ENCODE measurements at regions not wholly inside any gene's neighbourhood (a gene's known extent, or its start where the extent isn't known, plus 50 kb on each side); places are given as distances from the start of the nearest gene placed in this dataset.
"Not testable (repeated sequence)": the region's sequence is repeated elsewhere in the genome, so short reads cannot be mapped to it uniquely, and the experiment has no call there.

DNA sequence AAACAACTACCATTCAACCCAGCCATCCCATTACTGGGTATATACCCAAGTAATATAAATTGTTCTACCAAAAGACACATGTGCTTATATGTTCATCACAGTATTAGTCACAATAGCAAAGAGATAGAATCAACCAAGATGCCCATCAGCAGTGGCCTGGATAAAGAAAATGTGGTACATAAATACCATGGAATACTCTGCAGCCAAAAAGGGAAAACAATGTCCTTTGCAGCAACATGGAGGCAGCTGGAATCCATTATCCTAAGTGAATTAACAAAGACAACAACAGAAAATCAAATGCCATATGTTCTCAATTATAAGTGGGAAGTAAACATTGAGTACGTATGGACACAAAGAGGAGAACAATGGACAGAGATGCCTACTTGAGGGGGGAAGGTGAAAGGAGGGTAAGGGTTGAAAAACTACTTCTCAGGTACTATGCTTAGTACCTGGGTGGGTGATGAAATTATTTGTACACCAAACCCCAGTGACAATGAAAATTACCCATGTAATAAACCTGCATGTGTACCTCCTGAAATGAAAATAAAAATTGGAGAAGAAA lies 632.1 kb upstream of the AADAT start:
- no peak for DNase-seq (ENCODE audit: low read depth in 2 of 2)

DNA sequence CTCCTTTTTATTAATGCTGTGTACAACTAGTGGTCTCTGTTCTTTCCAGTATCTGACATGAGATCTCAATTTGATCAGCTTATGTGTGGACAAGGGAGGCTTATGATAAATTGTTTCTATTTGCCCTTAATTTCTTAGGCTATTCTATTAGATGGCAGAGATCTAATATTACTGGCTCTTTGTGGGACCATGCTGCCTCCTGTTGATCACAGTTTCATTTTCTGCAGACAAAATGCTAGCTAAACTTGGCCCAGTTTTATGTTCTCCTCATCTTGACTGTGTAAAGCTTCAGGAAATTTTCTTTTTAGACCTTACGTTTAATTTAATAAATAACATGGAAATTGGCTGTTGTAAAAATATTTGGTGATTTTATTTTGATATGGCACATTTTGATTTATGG lies 627.1 kb upstream of the AADAT start:
- DNase-seq (ENCODE audit: low read depth in 2 of 2), result no peak

DNA sequence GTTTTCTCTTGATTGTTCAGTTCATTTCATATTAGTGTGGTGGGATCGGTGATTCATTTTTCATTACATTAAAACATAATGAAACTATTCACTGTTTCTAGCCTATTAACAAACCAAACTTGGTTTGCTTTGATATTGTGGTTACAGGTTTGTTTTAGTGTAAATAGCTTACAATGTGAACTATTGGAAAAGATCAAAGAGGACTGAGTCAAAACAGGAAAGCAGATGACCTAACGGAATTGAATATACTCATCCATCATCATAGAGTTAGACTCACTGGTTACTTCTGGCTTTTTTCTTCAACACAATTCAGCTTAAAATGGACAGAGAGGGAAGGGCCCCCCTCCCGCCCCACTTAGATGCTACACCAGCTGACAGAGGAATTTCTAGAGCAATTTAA lies 616.2 kb upstream of the AADAT start:
- no peak for DNase-seq (ENCODE audit: low read depth in 2 of 2)

DNA sequence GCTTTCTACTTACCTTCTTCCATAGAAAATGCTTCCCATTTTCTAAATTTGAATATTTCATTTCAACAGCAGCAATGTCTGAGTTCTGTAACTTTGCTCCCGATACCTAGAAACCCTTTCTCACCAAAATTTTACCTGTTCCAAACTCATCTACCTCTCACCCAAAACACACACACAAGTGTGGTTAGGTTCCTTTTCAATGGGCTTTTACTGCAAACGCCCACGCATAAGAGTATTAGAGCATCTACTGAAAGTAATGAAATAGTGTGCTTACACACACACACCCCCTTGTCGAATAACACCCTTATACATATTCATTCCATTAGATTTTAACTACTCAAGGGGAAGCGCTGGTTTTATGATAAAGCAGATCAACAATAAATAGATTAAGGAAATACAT lies 610.3 kb upstream of the AADAT start:
- DNase-seq (ENCODE audit: low read depth in 2 of 2), result no peak

DNA sequence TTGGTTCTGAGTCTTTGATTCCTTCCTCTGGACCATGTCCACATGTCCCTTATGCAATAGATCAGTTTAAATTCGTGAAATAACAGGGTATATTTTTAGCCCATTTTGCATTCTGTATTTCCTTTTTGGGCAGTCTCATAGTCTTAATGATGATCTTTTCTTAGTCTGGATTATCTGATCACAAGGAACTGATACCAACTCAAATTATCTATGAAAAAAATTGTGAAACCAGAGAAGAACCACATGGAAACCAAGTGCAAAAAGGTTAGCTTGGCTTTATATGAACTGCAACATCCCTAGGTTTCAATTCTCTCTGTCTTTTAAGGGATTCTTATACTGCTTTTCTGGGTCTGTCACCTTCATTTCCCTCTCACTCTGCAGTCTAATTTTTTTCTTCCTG lies 608.6 kb upstream of the AADAT start:
- no peak for DNase-seq (ENCODE audit: low read depth in 2 of 2)

DNA sequence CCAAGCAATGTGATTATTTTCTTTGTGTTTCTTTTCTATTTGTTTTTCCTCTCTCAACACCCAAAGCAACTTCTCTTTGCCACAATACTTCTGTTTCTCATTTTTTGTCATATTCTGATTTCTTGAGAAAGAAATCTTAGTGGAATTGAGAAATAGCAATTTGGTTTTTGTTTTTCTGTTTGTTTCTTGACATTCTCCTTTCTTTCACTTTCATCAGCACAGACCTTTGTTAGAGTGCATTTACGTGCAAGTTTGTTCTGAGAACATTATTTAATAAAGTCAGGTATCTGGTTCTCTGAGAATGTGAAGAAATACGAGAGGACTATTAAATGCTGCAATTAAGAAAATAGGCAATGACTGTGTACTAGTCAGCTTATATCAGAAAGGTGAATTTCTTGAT lies 608.1 kb upstream of the AADAT start:
- DNase-seq (ENCODE audit: low read depth in 2 of 2), result no peak

DNA sequence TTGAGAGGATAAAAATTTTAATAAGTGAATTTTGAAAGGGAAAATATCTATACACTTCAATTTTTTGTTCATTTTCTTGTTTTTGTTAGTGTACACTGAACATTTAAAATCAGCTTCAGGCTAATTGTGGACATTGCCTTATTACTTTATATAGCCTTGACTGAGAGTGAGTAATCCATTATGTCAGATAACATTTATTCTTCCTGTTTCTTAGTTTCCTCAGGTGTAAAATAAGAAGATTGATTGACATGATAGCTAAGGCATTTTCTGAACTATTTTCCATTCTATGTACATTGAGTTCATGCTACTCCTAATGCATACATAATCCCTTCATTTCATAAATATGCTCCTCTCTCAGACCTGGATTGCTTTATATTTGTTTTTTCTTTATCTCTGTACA lies 607.3 kb upstream of the AADAT start:
- DNase-seq (ENCODE audit: low read depth in 2 of 2), result no peak

DNA sequence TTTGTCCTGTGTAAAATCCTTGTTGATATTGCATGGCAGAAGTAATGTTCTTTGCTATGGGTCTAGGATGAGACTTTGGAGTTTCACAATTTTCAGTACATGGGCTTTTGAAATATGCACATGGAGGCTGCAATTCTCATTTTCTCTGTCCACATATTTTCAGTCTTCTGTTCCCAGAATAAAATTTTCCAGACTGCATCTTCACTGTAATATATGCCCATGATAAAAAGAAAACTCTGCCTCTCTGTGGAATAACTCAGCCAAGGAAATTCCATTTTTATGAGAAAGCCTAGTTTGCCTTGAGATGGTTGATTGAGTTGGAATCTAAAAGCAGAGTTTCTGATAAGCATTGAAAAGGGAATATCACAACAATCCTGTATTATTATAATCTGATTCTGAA lies 601.4 kb upstream of the AADAT start:
- DNase-seq (ENCODE audit: low read depth in 2 of 2), result no peak

DNA sequence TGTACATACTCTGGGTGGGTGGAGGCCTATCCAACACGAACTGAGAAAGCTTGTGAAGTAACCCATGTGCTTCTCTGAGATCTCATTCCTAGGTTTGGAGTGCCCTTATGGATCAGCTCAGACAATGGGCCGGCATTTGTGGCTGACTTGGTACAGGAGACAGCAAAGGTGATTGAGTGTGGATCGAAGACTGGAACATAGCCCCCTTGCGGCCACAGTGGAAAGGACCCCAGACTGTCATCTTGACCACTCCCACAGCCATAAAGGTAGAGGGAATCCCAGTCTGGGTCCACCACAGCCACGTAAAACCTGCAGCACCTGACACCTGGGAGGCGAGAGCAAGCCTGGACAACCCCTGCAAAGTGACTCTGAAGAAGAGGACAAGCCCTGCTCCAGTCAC lies 598.0 kb upstream of the AADAT start:
- no peak for DNase-seq (ENCODE audit: low read depth in 2 of 2)

DNA sequence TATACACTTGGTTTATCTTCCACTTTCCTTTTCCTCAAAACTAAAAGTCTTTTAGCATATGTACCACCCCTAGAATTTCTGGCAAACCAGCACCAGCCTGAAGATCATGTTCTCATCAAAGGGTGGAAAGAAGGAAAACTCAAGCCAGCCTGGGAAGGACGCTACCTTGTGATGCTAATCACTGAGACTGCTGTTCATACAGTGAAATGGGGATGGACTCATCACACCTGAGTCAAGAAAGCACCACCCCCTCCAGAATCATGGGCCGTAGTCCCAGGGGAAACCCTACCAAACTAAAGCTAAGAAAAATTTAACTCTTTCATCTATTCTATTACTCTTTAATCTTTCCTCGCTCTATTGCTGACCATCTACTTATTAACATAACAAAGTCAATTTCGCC lies 595.9 kb upstream of the AADAT start:
- not testable (repeated sequence) for DNase-seq (ENCODE audit: low read depth in 2 of 2)

DNA sequence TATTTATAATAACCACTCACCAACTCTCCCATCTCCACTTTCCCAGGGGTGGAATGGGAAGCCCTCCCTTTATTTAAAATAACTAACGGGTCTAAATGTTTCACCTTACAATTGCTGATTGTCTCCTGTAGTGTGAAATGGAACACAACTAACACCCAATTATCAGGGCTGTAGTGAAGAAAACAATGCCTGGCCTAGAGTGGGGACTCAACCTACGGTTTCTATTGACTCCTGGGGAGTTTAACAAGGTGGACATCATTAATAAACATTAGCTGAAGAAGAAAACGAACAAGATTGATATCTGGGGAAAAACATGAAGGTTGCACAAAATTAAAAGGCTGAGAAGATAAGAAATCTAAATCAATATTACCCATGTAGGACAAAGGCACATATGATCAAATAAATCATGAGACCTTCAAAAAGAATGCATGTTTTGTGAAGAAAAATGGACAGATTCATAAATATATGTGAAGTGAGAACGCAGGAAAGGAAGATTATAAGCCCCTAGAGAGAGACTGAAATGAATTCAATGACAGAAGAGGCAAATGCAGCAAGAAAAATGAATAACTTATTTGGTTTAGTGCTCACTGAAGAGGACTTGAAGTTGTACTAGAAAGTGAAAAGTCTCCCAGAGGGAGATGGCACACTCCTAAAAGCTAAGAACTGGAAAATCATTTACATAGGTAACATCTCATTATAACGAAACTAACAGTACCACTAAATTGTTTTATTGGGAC lies 593.0 kb upstream of the AADAT start:
- no peak for DNase-seq (ENCODE audit: low read depth in 2 of 2)

DNA sequence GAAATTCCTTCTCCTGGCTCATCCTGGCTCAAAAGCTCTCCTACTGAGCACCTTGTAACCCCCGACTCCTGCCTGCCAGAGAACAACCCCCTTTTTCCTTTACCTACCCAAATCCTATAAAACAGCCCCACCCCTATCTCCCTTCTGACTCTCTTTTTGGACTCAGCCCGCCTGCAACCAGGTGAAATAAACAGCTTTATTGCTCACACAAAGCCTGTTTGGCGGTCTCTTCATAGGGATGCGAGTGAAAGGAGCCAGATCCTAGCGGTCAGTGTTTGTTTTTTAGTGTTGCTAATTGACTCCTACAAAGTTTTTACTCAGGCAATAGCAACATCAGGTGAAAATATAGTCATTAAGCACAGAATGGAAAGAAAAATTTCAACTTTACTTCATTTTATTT lies 592.3 kb upstream of the AADAT start:
- DNase-seq (ENCODE audit: low read depth in 2 of 2), result not testable (repeated sequence)

DNA sequence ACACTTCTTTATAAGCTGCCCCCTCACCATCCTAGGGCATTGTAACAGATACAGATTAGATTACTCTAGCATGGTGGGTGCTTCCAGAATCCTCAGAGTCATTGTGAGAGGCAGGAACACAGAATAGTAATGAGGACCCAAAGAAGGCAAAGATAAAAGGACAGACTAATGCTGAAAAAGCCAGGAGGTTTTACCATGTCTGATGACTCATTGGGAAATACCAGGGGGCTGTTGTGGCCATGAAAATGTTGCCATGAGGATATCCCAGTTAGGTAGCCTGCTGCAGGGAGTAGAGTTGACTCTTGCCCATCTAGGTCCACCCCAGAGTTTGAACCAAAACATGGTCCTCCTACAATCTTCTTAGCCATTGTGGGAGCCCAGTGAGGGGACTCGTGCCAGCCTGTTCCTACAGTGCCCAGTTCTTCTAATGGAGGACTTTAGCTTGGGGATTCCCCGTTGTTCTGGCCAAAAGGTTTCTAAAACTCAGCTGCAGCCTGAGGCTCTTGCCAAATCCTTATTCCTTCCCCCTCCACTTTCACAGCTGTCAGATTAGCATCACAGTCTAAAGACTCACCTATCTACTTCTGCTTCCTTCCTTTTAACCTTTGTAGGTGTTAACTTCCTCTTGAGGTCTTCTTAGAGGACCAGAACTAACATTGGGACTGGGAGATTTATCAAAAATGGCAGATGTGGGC lies 586.0 kb upstream of the AADAT start:
- no peak for DNase-seq (ENCODE audit: low read depth in 2 of 2)

DNA sequence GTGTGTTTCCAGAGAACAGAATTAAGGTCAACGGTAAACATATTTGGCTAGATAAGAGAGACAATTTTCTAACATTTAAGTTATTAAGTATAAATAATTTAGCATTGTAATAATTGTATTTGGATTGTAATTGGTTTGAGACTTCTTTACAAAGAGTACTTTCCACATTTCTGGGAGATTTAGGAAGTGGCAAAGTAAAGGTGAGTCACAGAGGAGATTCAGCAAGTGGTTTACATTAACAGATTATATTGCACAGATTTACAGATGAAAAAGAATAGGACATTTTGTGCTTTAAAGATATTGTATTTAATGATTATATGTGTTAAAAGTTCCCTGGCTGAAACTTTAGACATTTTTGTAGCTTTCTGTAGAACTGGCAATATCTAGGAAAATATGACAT lies 584.4 kb upstream of the AADAT start:
- no peak for DNase-seq (ENCODE audit: low read depth in 2 of 2)

DNA sequence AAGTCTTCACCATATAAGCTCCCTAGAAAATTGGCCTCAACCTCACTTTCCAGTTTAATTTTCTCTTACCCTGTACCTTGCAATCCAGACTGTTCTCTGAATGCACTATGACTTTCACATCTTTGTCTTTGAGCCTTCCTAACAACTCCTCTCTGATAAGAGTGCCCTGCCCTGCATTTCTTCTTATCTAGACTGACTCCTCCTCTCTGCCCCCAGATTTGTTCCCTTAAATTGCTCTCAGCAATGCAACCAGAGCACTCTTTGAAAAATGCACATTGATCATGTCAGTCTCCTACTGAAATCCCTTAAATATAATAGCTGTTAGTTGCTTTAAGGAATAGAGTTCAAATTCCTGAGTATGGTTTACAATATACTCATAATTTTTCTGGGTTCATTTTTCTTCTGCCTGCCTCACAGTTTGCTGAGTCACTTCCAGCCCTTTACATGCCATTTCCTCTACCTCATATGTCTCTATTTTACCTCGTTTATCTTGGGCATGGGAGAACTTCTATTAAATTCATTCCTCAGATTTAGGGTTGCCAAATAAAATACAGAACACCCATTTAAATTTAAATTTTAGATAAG lies 582.7 kb upstream of the AADAT start:
- DNase-seq (ENCODE audit: low read depth in 2 of 2), result no peak

DNA sequence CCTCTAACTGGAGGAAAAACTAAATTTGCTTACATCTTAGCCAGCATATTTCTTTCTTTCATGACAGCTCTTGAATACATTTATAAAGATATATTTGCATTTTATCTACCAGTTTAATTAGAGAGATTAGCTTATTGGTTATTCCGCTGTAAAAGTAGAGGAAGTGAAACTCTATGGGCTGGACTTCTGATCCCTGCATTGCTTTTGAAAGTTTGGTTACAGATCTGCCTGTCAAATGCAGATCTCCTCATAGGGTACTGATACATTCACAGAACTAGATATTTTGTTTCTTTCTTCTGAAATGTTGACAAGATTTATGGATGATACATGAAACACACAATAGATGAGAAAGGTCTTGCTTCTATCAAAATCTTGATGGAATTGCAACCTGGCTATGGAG lies 581.4 kb upstream of the AADAT start:
- DNase-seq (ENCODE audit: low read depth in 2 of 2), result no peak

DNA sequence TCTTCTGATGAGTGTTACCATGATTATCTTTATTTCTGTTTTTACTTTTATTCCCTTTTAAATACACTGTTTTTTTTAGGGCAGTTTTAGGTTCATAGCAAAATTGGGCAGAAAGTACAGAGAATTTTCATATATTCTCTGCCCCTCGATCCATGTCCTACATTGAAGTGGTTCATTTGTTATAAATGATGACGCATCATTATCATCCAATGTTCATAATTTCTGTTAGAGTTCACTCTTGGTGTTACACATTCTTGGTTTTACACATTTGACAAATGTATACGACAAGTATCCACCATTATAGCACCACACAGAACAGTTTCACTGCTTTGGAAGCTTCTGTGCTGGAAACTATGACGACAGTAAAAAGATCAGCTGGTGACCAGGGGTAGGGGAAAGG lies 578.1 kb upstream of the AADAT start:
- no peak for DNase-seq (ENCODE audit: low read depth in 2 of 2)

DNA sequence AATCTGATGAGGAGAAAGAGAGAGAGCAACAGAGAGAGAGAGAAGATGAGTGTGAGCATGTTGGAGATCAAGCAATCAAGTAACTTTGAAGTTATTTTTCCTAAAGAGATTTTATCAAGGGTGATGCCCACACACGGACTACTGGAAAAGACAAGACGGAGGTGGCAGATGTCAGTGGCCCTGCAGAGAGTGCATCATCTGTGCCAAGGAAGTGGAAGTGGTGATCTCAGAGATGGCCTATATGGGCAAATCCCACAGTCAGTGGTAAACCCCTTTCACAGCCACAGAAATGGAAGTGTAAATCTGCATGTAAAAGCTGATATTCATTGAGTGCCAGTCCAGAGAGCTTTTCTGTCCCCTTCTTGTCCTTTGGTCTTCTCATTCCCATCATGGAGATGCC lies 577.2 kb upstream of the AADAT start:
- no peak for DNase-seq (ENCODE audit: low read depth in 2 of 2)

DNA sequence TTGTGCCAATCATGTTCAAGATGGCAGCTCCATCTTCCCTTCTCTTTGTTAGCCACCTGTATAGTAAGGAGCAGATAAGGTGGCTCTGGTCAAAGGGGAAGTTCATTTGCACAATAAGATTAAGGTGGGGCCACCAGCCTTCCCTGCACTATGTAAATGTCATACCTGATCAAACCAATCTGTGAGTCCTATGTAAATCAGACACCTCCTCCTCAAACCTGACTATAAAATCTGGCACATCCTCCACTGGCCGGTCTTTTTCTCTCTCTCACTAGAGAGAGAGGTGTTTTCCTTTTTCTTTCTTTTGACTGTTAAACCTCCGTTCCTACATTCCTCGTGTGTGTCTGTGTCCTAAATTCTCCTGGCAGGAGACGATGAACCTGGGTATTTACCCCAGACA lies 572.5 kb upstream of the AADAT start:
- no peak for DNase-seq (ENCODE audit: low read depth in 2 of 2)

DNA sequence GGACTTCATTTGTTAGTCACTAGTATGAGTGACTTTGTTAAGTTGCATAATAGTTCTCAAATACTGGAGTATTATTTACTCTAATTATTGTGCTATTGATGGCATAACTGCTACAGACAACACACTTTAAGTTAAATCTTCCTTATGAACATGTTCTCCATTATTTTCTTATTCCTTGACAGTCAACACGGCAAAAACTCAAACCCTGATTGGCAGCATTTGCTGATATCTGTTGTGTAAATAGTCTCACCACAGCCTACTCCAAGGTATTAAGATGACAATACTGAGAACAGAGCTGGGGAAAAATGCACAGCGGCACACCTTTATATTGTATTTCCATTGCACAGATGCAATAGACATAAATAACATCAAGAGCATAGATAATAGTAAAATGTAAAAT lies 568.0 kb upstream of the AADAT start:
- DNase-seq (ENCODE audit: low read depth in 2 of 2), result no peak

DNA sequence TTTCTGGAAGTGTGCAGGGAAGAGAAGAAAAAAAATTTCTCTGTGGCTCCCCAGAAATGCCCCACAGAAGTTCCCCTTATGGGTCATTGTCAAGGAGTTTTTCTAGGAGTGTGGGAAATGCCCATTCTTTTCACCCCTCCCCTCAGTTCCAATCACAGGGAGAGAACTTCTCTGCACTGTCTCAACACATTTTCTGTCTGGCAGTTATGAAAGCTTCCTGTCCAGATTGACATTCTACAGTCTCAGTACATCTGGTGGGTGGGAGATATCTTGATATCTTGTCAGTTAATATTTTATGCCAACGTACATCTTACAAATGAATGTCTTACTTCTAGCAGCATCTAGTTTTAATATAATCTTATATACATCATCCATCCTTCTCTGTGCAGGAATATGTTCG lies 566.8 kb upstream of the AADAT start:
- no peak for DNase-seq (ENCODE audit: low read depth in 2 of 2)

DNA sequence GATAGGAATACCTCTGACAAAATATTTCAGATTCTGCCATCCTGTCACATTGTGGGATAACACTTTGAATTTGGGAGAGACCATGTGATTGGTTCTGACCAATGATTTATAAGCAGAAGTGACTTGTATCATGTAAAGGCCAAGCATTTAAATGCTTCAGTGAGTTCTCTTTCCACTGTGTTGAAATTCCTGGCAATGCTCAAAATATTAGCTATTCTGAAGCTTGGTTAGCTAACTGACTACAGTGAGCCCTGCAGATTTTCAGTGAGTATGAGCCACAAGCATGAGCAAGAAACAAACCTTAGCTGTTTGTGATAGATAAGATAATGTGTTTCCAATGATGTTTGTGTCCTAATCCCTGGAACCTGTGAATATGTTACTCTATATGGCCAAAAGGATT lies 562.8 kb upstream of the AADAT start:
- no peak for DNase-seq (ENCODE audit: low read depth in 2 of 2)

DNA sequence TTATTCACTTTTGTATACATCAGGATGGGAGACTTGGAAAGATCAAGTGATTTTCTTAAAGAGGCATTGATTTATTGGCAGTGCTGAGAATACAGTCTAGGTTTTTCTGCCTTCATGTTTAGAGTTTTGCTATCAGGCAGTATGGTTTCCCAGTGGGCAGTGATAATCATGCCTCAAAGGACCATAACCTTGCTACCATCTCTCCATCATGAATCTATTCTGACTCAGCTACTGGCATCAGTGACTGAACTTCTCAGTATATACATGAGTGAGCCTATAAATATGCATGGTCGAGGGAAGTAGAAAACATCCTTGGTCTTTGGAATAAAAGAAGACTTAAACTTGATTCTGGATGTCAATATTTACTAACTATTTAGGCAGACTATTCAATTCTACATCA lies 562.0 kb upstream of the AADAT start:
- no peak for DNase-seq (ENCODE audit: low read depth in 2 of 2)

Data from dermis microvascular lymphatic vessel endothelial cell (primary cell).